Stromal cell of bone marrow (primary cell): ENCODE measurements at regions not wholly inside any gene's neighbourhood (a gene's known extent, or its start where the extent isn't known, plus 50 kb on each side); places are given as distances from the start of the nearest gene placed in this dataset.
"Not testable (repeated sequence)": the region's sequence is repeated elsewhere in the genome, so short reads cannot be mapped to it uniquely, and the experiment has no call there.

Source experiments
- DNase-seq: peaks from one replicate; pipeline ENCODE4 v3.0.0-alpha.2; 2012; ENCODE audit warnings: low read depth

DNA sequence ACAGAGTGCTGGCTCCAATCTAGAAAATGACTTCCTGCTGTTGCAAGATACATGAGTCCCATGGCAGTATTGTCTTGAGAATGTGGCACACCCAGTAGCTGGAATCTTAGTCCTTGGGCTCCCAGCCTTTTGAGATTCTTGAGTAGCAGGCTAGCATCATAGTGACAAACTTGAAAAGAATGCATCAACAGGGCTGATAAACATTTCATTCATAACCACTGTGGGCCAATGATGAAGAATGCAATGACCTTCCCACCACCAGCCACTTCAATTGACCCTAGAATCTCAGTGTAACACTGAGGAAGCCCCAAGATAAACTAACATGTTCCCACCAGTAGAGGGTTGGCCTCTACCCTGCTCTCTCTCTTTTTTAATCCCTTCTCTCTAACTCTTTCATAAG lies 329.3 kb downstream of the GBA3 start:
- DNase-seq: peak; percentile 86

DNA sequence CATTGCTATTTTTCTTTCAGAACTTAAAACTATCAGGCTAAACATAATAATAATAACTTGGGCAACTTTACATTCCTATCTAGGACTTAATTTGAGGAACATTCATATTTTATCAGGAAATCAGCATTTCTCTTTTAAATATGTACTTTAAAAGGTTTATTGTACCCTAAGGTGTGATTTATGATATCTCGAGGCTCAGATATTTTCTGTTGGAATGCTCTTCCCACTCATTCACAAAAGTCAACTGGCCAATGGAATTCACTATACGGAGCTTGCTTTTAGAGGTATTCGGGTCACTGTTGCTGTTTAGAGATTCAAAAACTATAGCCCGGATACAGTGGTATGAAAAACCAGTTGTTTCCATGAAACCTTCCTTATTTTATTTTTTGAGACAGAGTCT lies 328.3 kb downstream of the GBA3 start:
- DNase-seq: no peak

DNA sequence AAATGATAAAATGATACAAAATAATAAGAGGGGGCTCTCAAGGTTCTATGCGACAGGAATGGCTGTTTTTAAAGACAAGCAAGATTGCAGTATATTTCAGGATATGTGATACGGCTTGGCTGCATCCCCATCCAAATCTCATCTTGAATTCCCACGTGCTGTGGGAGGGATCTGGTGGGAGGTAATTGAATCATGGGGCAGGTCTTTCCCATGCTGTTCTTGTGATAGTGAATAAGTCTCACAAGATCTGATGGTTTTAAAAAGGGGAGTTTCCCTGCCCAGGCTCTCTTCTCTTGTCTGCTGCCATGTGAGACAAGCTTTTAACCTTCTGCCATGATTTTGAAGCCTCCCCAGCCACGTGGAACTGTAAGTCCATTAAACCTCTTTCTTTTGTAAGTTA lies 327.7 kb downstream of the GBA3 start:
- not testable (repeated sequence) for DNase-seq

DNA sequence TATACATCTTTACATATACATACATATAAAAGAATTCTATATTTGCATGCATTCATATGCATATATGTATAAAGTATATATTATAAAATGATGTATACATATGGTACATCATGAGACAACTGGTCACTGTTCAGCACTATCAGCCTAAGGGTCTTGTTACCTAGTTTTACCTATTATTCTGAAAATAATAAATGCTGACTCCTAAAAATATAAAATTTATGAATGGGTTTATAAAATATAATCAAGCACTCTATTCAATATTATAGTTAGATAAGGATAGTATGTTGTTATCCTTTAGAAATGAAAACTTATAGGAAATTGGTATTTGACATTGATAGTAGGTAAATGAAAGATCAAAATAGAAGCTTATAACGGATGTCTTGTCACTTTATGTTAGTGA lies 324.2 kb downstream of the GBA3 start:
- no peak for DNase-seq

- DNase-seq: no peak
These were observed 323.1 kb downstream of the GBA3 start for GRCh38 chr4:23015821-23016220.

GRCh38 chr4:23009093-23009492 lies 316.4 kb downstream of the GBA3 start:
- DNase-seq: no peak

- peak; percentile 40 for DNase-seq
These were observed 314.0 kb downstream of the GBA3 start for GRCh38 chr4:23006756-23007155.

- no peak for DNase-seq
These were observed 313.0 kb downstream of the GBA3 start for GRCh38 chr4:23005691-23006090.

DNA sequence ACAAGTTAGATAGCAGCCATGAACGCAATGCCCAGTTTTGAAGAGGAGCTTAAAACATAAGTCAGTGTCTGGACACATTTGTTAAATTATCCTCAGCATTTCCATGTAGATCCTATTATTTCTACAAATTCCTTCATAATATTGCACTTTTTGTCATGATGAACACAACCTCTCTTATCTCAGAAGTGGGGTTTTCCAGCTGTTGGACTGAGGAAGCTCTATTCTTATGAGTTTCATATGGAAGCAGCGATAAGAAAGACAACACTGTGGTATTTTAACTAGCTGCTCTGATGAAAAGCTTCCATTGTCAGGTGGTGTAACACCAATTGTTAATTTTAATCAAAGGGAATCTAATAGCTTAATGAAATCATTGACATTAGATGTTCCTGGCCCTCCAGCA lies 308.7 kb downstream of the GBA3 start:
- DNase-seq: no peak

DNA sequence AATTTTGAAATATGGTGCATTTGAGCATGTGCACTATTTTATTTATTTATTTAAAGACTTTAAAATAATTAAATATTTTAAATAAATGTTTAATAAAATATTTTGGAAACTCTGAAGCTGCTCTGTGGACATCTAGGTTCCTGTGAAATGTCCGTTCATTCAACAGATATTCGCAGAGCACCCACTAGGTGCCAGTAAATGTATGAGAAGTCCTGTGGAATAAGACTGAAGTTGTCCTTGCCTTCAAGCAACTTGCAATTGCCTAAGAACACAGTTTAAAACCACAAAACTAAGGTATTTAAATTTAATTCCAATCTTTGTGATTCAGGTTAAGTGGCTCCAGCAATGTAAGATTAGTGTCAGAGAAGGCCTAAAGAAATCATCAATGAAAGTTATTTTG lies 306.7 kb downstream of the GBA3 start:
- DNase-seq: no peak

GRCh38 chr4:22997358-22998224 lies 304.9 kb downstream of the GBA3 start:
- DNase-seq: no peak

- DNase-seq: no peak
These were observed 298.8 kb downstream of the GBA3 start for GRCh38 chr4:22991576-22991975.

DNA sequence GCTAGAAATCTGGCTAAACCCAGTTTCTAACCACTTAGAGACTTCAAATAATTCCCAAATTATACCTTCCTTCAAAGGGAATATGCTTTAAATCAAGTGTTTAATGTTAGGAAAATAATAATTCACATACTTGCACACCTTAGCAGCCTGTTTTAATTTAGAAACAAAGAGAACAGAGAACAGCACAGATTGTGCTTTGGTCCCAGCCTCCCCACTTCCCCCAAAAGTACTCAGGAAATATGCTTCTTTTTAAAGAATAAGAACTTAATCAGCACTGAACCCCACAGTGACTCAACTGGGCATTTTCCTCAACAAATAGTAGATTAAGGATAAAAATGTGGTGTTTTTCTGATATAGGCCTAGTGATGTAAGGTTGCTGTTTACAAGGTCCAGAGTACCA lies 295.8 kb downstream of the GBA3 start:
- DNase-seq: no peak

- DNase-seq: peak; percentile 79
These were observed 295.1 kb downstream of the GBA3 start for GRCh38 chr4:22987870-22988269.

DNA sequence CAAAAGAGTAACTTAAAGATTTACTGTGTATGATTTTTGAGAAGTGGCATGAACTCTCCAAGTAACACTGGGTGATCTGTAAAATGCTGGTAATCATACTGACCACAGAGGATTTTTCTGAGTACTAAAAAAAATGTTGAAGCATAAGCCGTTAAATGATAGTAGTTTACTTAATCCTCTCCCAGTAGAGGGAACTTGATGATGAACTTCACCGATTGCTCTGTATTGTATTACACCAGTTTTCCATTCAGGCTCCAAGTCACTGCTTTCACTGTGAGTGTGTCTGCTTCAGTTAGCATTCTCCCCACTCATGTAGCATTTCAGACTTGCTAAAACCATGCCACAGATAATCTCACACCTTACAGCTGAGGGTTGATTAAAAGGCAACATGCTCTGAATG lies 294.1 kb downstream of the GBA3 start:
- DNase-seq: peak; percentile 68

DNA sequence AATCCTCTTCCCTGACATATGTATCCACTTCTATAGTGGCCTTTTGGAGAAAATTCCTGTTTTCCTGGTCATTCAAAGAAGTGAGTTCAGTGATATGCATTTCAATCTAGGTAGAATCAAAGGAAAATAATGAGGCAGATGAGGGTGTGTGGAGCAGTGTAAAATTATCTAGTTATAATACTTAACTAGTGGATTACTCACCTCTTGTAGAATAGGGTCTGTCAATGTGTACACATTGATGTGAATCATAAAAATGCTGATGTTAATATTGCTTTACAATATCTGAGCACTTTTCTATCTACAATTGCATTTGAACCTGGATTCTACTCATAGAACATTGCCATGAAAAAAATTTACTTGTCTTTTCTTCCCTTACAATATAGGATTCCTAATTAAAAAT lies 293.5 kb downstream of the GBA3 start:
- no peak for DNase-seq

GRCh38 chr4:22984390-22984789 lies 291.7 kb downstream of the GBA3 start:
- no peak for DNase-seq

DNA sequence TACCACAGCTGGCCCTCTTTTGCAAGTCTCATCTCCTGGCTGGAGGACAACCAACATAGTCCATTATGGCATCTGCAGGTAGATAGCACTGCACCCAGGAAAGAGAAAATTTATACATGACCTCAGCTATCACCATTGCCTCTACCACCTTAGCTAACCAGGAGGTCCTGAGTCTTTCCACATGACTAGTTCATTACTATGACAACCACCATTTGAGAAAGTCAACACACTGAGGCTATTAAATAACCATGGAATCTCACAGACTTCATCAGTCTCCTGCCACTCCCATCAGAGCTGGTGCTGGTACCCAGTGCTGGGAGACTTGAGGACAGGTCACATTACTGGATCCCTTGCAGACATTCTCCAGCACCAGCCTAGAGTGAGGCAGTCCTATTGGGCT lies 285.9 kb downstream of the GBA3 start:
- no peak for DNase-seq

GRCh38 chr4:22970665-22971064 lies 277.9 kb downstream of the GBA3 start:
- no peak for DNase-seq

- peak; percentile 47 for DNase-seq
These were observed 276.7 kb downstream of the GBA3 start for GRCh38 chr4:22969287-22969896.

DNA sequence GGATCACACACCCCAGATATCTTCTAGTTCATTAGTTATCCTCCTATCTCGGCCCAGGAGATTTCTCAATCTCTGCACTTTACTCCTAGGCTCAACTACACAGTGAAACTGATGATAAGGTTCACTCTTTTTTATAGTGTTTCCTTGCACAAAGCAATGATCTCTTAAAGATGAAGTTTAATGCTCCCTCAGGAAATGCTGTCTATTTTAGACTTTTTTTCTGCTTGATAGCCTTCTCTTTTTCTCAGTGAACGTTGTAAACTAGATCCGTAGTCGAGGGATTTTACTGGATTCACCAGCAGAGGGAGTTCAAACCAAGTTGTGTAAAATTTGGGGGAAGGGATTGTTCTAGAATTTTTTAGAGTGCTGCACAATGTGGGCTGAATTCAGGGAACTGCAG lies 269.6 kb downstream of the GBA3 start:
- peak; percentile 41 for DNase-seq

DNA sequence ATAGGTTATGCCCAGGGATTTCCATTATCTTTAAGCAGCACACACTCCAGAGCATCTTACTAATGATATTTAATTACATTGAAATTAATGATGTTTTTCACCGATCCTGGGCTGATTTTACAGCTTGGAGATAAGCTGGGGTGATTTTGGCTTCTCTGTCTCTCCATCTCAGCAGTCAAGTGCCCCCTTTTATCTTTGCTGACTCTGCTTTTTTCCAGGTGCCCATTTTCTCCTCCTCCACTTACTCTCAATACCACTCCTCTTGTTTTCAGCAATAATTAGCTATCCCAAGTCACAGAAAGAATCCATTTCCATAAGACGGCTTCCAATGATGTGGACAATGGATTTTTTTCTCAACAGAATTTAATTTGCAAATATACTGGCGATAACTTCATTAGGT lies 266.7 kb downstream of the GBA3 start:
- DNase-seq: no peak

DNA sequence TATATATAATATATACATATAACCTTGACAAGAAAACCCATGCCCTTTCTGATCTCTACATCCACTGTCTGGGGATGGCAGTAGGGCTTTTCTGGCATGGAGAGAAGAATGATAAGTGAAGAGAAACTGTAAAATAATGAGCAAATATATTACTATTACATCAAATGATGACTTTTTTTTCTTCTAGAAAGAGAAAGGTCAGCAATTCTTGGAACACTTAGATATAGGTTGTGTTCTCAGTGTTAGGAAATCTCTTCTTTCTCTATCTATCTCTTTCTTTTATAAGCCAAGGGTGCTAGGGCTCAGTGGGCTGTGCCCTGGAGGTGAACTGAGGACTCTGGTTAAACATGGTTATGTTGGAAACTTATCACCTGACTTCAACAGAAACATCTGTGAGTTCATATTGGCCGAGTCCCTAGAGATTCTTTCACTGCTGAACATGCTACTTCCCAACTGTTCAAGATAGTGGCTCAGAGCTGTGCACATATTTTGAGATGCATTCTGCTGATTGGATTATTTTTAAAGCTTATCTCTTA lies 265.1 kb downstream of the GBA3 start:
- DNase-seq: no peak
